PFSK-1 (cell line): ENCODE measurements at regions not wholly inside any gene's neighbourhood (a gene's known extent, or its start where the extent isn't known, plus 50 kb on each side); places are given as distances from the start of the nearest gene placed in this dataset.

ENCODE experiments used
- FOXP2 ChIP-seq: optimal IDR thresholded peaks from 2 replicates; pipeline ENCODE3; 2011; ENCODE audit warnings: borderline replicate concordance, control low read depth, inconsistent platforms; ENCODE audit not compliant: insufficient read depth; ENCODE audit errors: extremely low read length, extremely low read depth
- POLR2AphosphoS5 ChIP-seq: IDR thresholded peaks from 2 replicates; pipeline ENCODE4 v1.6.1; 2012; ENCODE audit warnings: low read depth, mild to moderate bottlenecking, control low read depth, low read length, moderate library complexity
- REST ChIP-seq, 2 experiments: IDR thresholded peaks; 2 replicates each; pipeline versions ENCODE4 v1.6.1 to v1.8.0; 2011 to 2012; ENCODE audit warnings: low read depth in 2 of 2, low read length in 2 of 2, control low read depth in 1 of 2, inconsistent platforms in 1 of 2, mild to moderate bottlenecking in 1 of 2, moderate library complexity in 1 of 2; ENCODE audit not compliant: insufficient read depth in 1 of 2
- SIN3A ChIP-seq: IDR thresholded peaks from 2 replicates; pipeline ENCODE4 v1.6.1; 2012; ENCODE audit warnings: mild to moderate bottlenecking, low read length, moderate library complexity, borderline replicate concordance; ENCODE audit not compliant: insufficient read depth
- TAF1 ChIP-seq: IDR thresholded peaks from 2 replicates; pipeline ENCODE4 v1.6.1; 2012; ENCODE audit warnings: low read length, control low read depth, borderline replicate concordance; ENCODE audit not compliant: insufficient read depth

GRCh38 chr5:73358366-73358765, 90.2 kb downstream of the FOXD1 start:
- TF ChIP-seq REST (IDR thresholded peaks at IDR 0.05; ENCODE audit: insufficient read depth in 1 of 2, low read depth in 2 of 2, low read length in 2 of 2) (no peak), POLR2AphosphoS5 (no peak), SIN3A (no peak), TAF1 (no peak), FOXP2 (no peak)

- TF ChIP-seq SIN3A (no peak), FOXP2 (no peak), POLR2AphosphoS5 (no peak), REST (IDR thresholded peaks at IDR 0.05; ENCODE audit: insufficient read depth in 1 of 2, low read depth in 2 of 2, low read length in 2 of 2) (no peak), TAF1 (no peak)
These were observed 91.0 kb downstream of the FOXD1 start for GRCh38 chr5:73357576-73357975.

GRCh38 chr5:73355108-73355507, 93.5 kb downstream of the FOXD1 start:
- no peak for TF ChIP-seq FOXP2
- TF ChIP-seq TAF1 = no peak
- TF ChIP-seq REST (IDR thresholded peaks at IDR 0.05; ENCODE audit: insufficient read depth in 1 of 2, low read depth in 2 of 2, low read length in 2 of 2) = no peak
- no peak for TF ChIP-seq SIN3A
- no peak for TF ChIP-seq POLR2AphosphoS5

- TF ChIP-seq REST (IDR thresholded peaks at IDR 0.05; ENCODE audit: insufficient read depth in 1 of 2, low read depth in 2 of 2, low read length in 2 of 2) (no peak), SIN3A (no peak), TAF1 (no peak), FOXP2 (no peak), POLR2AphosphoS5 (no peak)
These were observed 94.2 kb downstream of the FOXD1 start for GRCh38 chr5:73354406-73354805.

- no peak for TF ChIP-seq REST (IDR thresholded peaks at IDR 0.05; ENCODE audit: insufficient read depth in 1 of 2, low read depth in 2 of 2, low read length in 2 of 2)
- TF ChIP-seq SIN3A = no peak
- no peak for TF ChIP-seq POLR2AphosphoS5
- no peak for TF ChIP-seq FOXP2
- no peak for TF ChIP-seq TAF1
These were observed 95.8 kb downstream of the FOXD1 start for GRCh38 chr5:73352649-73353230.
